Middle frontal gyrus (tissue), 1 donor: ENCODE measurements at regions not wholly inside any gene's neighbourhood (a gene's known extent, or its start where the extent isn't known, plus 50 kb on each side); places are given as distances from the start of the nearest gene placed in this dataset.
"Not testable (repeated sequence)": the region's sequence is repeated elsewhere in the genome, so short reads cannot be mapped to it uniquely, and the experiment has no call there.

Experiments used
- DNase-seq: peaks from one replicate; pipeline ENCODE4 v3.0.0-alpha.2; 2015; ENCODE audit warnings: low spot score; ENCODE audit errors: extremely low spot score

- DNase-seq = not testable (repeated sequence)
Observed at GRCh38 chr1:157328120-157328519, 189.9 kb upstream of the ETV3 start.

- no peak for DNase-seq
Observed at GRCh38 chr1:157326173-157326859, 188.1 kb upstream of the ETV3 start.

GRCh38 chr1:157325220-157325619 is 187.0 kb upstream of the ETV3 start:
- no peak for DNase-seq

GRCh38 chr1:157321972-157322371 is 183.8 kb upstream of the ETV3 start:
- not testable (repeated sequence) for DNase-seq

- DNase-seq = no peak
Observed at GRCh38 chr1:157319567-157319966, 181.4 kb upstream of the ETV3 start.

GRCh38 chr1:157317229-157317628 is 179.0 kb upstream of the ETV3 start:
- not testable (repeated sequence) for DNase-seq

GRCh38 chr1:157315544-157315943 is 177.3 kb upstream of the ETV3 start:
- no peak for DNase-seq

GRCh38 chr1:157314408-157314807 is 176.2 kb upstream of the ETV3 start:
- no peak for DNase-seq

- DNase-seq = no peak
Observed at GRCh38 chr1:157313240-157313807, 175.1 kb upstream of the ETV3 start.

GRCh38 chr1:157312082-157312812 is 174.1 kb upstream of the ETV3 start:
- no peak for DNase-seq

GRCh38 chr1:157311730-157312081 is 173.5 kb upstream of the ETV3 start:
- DNase-seq = no peak

- not testable (repeated sequence) for DNase-seq
Observed at GRCh38 chr1:157310805-157311729, 172.9 kb upstream of the ETV3 start.

GRCh38 chr1:157310401-157310800 is 172.2 kb upstream of the ETV3 start:
- no peak for DNase-seq

- DNase-seq = no peak
Observed at GRCh38 chr1:157307491-157307890, 169.3 kb upstream of the ETV3 start.

GRCh38 chr1:157306896-157307295 is 168.7 kb upstream of the ETV3 start:
- DNase-seq = no peak

GRCh38 chr1:157304271-157304670 is 166.1 kb upstream of the ETV3 start:
- DNase-seq = no peak

- no peak for DNase-seq
Observed at GRCh38 chr1:157302724-157303123, 164.5 kb upstream of the ETV3 start.

- DNase-seq = no peak
Observed at GRCh38 chr1:157302199-157302497, 164.0 kb upstream of the ETV3 start.

GRCh38 chr1:157301477-157302198 is 163.4 kb upstream of the ETV3 start:
- DNase-seq = no peak

- DNase-seq = not testable (repeated sequence)
Observed at GRCh38 chr1:157294387-157295145, 156.4 kb upstream of the ETV3 start.
